Right lobe of liver (tissue), 4 donors: ENCODE measurements at regions not wholly inside any gene's neighbourhood (a gene's known extent, or its start where the extent isn't known, plus 50 kb on each side); places are given as distances from the start of the nearest gene placed in this dataset.

Experiments
- POLR2A ChIP-seq: fragments of 450-650 bp; IDR thresholded peaks from one replicate; pipeline ENCODE4 v1.6.1; 2017; ENCODE audit warnings: antibody characterized with exemption, mild to moderate bottlenecking
- TF ChIP-seq, protein P1 (sequence below), 4 donors: fragments of 200-600 bp in 3 of 4; fragments of 450-650 bp in 1 of 4; IDR thresholded peaks; one replicate each; pipeline versions ENCODE4 v1.5.1 to v1.8.0; 2016 to 2022; ENCODE audit warnings: antibody characterized with exemption in 4 of 4, mild to moderate bottlenecking in 2 of 4
- donor health status: DM: no; HTN: no; CAD: no.
- donor health status: DM: no; HTN: no; CAD: no.
- donor health status: DM: no; HTN: yes; CAD: no.

DNA sequence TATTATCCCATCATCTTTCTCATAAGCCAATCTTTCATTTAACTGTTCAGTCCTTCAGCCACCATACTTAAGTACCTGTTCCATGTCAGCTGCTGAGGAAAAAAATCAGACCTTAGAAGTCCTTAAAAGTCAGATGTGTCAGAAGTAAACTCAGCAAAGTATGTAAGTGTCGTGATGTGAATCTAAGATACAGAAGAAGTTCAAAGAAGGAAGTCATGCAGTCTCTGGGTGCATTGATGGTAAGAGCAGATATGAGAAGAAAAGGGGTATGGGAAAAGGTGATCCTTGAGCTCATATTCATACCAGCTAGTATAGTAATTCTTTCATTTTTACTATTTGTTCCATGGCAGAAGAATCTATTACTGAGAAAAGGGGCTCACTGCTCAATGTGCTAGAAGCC is 259.4 kb upstream of the CD180 start:
- no peak for TF ChIP-seq POLR2A
- TF ChIP-seq, protein P1, sequence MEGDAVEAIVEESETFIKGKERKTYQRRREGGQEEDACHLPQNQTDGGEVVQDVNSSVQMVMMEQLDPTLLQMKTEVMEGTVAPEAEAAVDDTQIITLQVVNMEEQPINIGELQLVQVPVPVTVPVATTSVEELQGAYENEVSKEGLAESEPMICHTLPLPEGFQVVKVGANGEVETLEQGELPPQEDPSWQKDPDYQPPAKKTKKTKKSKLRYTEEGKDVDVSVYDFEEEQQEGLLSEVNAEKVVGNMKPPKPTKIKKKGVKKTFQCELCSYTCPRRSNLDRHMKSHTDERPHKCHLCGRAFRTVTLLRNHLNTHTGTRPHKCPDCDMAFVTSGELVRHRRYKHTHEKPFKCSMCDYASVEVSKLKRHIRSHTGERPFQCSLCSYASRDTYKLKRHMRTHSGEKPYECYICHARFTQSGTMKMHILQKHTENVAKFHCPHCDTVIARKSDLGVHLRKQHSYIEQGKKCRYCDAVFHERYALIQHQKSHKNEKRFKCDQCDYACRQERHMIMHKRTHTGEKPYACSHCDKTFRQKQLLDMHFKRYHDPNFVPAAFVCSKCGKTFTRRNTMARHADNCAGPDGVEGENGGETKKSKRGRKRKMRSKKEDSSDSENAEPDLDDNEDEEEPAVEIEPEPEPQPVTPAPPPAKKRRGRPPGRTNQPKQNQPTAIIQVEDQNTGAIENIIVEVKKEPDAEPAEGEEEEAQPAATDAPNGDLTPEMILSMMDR (IDR thresholded peaks at IDR 0.05), result no peak
